Testis (tissue), 2 donors: ENCODE measurements at regions not wholly inside any gene's neighbourhood (a gene's known extent, or its start where the extent isn't known, plus 50 kb on each side); places are given as distances from the start of the nearest gene placed in this dataset.

ENCODE experiments used
- CTCF ChIP-seq, 3 experiments: fragments of 450-650 bp in 2 of 3; fragments of 200-600 bp in 1 of 3; sonication (generic) in 1 of 3; IDR thresholded peaks; one replicate each; pipeline ENCODE4 v1.5.1; 2016 to 2019; ENCODE audit warnings: antibody characterized with exemption in 3 of 3, mild to moderate bottlenecking in 2 of 3, moderate library complexity in 1 of 3
- POLR2A ChIP-seq: fragments of 450-650 bp; IDR thresholded peaks from one replicate; pipeline ENCODE4 v1.6.1; 2017; ENCODE audit warnings: antibody characterized with exemption, mild to moderate bottlenecking, moderate library complexity

DNA sequence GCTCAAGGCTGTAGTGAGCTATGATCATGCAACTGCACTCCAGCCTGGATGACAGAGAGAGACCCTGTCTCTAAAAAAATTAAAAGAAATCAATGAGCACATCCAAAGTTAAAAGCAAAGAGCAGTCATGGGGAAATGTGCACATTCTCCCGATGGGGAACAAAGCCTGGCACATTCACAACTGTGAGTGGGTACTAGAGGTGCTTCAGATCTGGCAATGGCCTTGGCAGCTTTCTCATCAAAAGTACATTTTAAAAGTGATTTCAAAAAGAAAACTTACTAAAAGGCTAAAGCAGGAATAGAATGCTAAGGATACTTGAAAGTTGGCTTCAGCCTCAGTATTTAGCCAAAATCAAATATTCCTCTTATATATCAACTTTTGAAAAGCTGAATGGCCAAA is 145.9 kb upstream of the MAOA start:
- TF ChIP-seq CTCF (IDR thresholded peaks at IDR 0.05) (no peak), POLR2A (no peak)
